Brain microvascular endothelial cell (primary cell): ENCODE measurements at regions not wholly inside any gene's neighbourhood (a gene's known extent, or its start where the extent isn't known, plus 50 kb on each side); places are given as distances from the start of the nearest gene placed in this dataset.
"Not testable (repeated sequence)": the region's sequence is repeated elsewhere in the genome, so short reads cannot be mapped to it uniquely, and the experiment has no call there.

Source experiments
- DNase-seq: peaks from one replicate; pipeline ENCODE4 v3.0.0-alpha.2; 2020
- H3K27ac ChIP-seq: fragments of 250-450 bp; sonication (Bioruptor Pico); 2 replicates; pipeline ENCODE4 v1.5.1; 2020; ENCODE audit warnings: mild to moderate bottlenecking, moderate library complexity
- H3K27me3 ChIP-seq: fragments of 250-450 bp; sonication (Bioruptor Pico); replicated peaks from 2 replicates; pipeline ENCODE4 v1.5.1; 2020; ENCODE audit warnings: mild to moderate bottlenecking
- H3K36me3 ChIP-seq: fragments of 250-450 bp; sonication (Bioruptor Pico); replicated peaks from 2 replicates; pipeline ENCODE4 v1.5.1; 2020; ENCODE audit warnings: mild to moderate bottlenecking
- H3K4me3 ChIP-seq: 2 replicates; pipeline ENCODE4 v1.5.1; 2011; ENCODE audit warnings: low read depth, mild to moderate bottlenecking, control low read depth, low read length, moderate library complexity
- in situ Hi-C: cut with HindIII; loops from 2 replicates; pipeline ENCODE4 v1.10.0; 2017; ENCODE audit warnings: low sequenced_read_pairs, low pct_ligation_motif_present
- TF ChIP-seq, protein P1 (sequence below): IDR thresholded peaks from 2 replicates; pipeline ENCODE4 v1.5.1; 2011; ENCODE audit warnings: low read depth, mild to moderate bottlenecking, moderate library complexity, low read length, control low read depth, inconsistent platforms; ENCODE audit errors: missing control alignments

DNA sequence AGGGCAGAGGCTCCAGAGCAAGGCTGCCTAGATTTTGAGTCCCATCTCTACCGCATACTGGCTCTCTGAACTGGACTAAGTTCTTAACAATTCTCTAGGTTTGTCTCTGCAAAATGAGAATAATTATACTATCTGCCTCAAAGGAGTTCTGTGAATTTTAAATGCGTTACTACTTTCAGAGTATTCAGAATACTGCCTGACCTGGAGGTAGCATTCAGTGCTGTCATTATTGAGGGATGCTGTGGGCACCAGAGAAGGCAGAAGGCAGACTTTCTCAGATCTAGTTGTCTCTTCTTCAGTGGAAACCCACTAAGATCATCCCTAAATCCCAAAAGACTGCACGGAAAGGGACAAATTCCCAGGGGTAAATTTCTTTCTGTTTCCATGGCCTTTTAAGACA lies 147.4 kb upstream of the RORA start:
- in situ Hi-C loops, result no loop called here
- H3K27me3 ChIP-seq, result no peaks in the 10 kb centered on the region
- no peak for DNase-seq
- H3K36me3 ChIP-seq, result no peaks in the 10 kb centered on the region
- no peak overlapping the region for H3K4me3 ChIP-seq
- TF ChIP-seq, protein P1, sequence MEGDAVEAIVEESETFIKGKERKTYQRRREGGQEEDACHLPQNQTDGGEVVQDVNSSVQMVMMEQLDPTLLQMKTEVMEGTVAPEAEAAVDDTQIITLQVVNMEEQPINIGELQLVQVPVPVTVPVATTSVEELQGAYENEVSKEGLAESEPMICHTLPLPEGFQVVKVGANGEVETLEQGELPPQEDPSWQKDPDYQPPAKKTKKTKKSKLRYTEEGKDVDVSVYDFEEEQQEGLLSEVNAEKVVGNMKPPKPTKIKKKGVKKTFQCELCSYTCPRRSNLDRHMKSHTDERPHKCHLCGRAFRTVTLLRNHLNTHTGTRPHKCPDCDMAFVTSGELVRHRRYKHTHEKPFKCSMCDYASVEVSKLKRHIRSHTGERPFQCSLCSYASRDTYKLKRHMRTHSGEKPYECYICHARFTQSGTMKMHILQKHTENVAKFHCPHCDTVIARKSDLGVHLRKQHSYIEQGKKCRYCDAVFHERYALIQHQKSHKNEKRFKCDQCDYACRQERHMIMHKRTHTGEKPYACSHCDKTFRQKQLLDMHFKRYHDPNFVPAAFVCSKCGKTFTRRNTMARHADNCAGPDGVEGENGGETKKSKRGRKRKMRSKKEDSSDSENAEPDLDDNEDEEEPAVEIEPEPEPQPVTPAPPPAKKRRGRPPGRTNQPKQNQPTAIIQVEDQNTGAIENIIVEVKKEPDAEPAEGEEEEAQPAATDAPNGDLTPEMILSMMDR, result no peak
- H3K27ac ChIP-seq, result no peak overlapping the region

- Histone ChIP-seq H3K4me3 (no peak overlapping the region), H3K27me3 (no peaks in the 10 kb centered on the region), H3K36me3 (no peaks in the 10 kb centered on the region), H3K27ac (no peak overlapping the region)
- in situ Hi-C loops, result no loop called here
- TF ChIP-seq, protein P1, result no peak
- no peak for DNase-seq
These were observed 145.7 kb upstream of the RORA start for GRCh38 chr15:61374848-61375247.

DNA sequence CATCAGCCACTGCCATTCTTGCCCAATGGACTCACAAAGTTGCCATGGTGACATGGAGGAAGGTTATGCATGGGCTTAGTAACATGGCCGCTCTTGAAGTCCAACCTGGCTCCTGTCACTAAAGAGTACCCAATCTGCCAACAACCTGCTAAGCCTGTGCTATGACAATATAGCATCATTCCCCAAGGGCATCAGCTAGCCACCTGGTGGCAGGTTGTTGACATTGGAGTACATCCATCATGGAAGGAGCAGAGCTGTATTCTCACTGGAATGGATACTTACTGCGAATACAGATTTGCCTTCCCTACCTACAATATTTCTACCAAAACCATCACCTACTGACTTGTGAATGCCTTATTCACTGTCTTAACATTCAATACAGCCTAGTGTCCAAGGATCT lies 138.9 kb upstream of the RORA start:
- H3K4me3 ChIP-seq, result no peak overlapping the region
- in situ Hi-C loops, result no loop called here

GRCh38 chr15:61364871-61365270 lies 135.8 kb upstream of the RORA start:
- no peak for DNase-seq
- Histone ChIP-seq H3K27me3 (no peaks in the 10 kb centered on the region), H3K4me3 (no peak overlapping the region), H3K27ac (no peak overlapping the region), H3K36me3 (no peaks in the 10 kb centered on the region)
- TF ChIP-seq, protein P1, result no peak
- in situ Hi-C loops, result no loop called here

More for the DNA sequence above, 138.9 kb upstream of the RORA start:
- no peak overlapping the region for H3K27ac ChIP-seq
- TF ChIP-seq, protein P1, result no peak
- H3K27me3 ChIP-seq, result no peaks in the 10 kb centered on the region
- no peaks in the 10 kb centered on the region for H3K36me3 ChIP-seq
- DNase-seq, result no peak

DNA sequence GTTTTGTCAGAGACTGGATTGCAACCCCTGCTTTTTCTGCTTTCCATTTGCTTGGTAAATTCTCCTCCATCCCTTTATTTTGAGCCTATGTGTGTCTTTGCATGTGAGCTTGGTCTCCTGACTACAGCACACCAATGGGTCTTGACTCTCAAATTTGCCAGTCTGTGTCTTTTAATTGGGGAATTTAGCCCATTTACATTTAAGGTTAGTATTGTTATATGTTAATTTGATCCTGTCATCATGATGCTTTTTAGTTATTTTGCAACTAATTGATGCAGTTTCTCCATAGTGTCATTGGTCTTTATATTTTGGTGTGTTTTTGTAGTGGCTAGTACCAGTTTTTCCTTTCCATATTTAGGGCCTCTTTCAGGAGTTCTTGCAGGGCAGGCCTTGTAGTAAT lies 133.8 kb upstream of the RORA start:
- H3K27me3 ChIP-seq, in situ Hi-C loops, H3K4me3 ChIP-seq, H3K36me3 ChIP-seq, H3K27ac ChIP-seq, DNase-seq: not testable (repeated sequence)

GRCh38 chr15:61344293-61344692 lies 115.2 kb upstream of the RORA start:
- no peak overlapping the region for H3K27ac ChIP-seq
- no peaks in the 10 kb centered on the region for H3K36me3 ChIP-seq
- in situ Hi-C loops, result no loop called here
- DNase-seq, result no peak
- TF ChIP-seq, protein P1, result no peak
- H3K27me3 ChIP-seq, result no peaks in the 10 kb centered on the region
- no peak overlapping the region for H3K4me3 ChIP-seq

DNA sequence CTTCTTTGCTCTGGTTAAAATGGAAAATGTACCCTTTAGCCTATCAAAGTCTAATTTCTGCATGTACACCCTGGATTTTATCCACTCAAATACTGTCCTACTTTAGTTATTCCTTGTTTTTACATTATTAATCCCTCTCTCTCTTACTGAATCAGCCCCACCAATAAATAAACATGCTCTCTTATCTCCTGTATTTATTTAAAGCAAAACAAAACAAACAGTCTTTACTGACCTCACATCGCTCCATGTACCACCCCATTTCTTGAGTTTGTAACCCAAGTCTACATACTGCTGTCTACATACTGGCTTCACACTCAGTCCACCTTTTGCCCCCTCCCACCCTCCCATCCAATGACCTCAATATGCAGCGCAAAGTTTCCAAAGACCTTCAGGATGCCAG lies 113.3 kb upstream of the RORA start:
- in situ Hi-C loops, result no loop called here
- Histone ChIP-seq H3K4me3 (no peak overlapping the region), H3K36me3 (no peaks in the 10 kb centered on the region), H3K27me3 (no peaks in the 10 kb centered on the region), H3K27ac (no peak overlapping the region)
- TF ChIP-seq, protein P1, result no peak
- DNase-seq, result no peak
